ENCODE measurements at regions not wholly inside any gene's neighbourhood (a gene's known extent, or its start where the extent isn't known, plus 50 kb on each side); places are given as distances from the start of the nearest gene placed in this dataset.

- no peak for DNase-seq (ENCODE audit: low read depth)
Measured at GRCh38 chr6:129967427-129967826, 51.0 kb upstream of the L3MBTL3 start.

- peak; percentile 31 for DNase-seq (ENCODE audit: low read depth)
Measured at GRCh38 chr6:129966125-129966524, 52.3 kb upstream of the L3MBTL3 start.

GRCh38 chr6:129965096-129965495 is 53.3 kb upstream of the L3MBTL3 start:
- DNase-seq (ENCODE audit: low read depth) = no peak

- DNase-seq (ENCODE audit: low read depth) = peak; percentile 59
Measured at GRCh38 chr6:129959358-129959930, 58.9 kb upstream of the L3MBTL3 start.

- no peak for DNase-seq (ENCODE audit: low read depth)
Measured at GRCh38 chr6:129957941-129958898, 60.2 kb upstream of the L3MBTL3 start.

GRCh38 chr6:129955584-129955983 is 62.8 kb upstream of the L3MBTL3 start:
- DNase-seq (ENCODE audit: low read depth) = no peak

- DNase-seq (ENCODE audit: low read depth) = no peak
Measured at GRCh38 chr6:129954749-129955431, 63.5 kb upstream of the L3MBTL3 start.

- no peak for DNase-seq (ENCODE audit: low read depth)
Measured at GRCh38 chr6:129947797-129948196, 70.6 kb upstream of the L3MBTL3 start.

- no peak for DNase-seq (ENCODE audit: low read depth)
Measured at GRCh38 chr6:129946439-129947140, 71.8 kb upstream of the L3MBTL3 start.

- no peak for DNase-seq (ENCODE audit: low read depth)
Measured at GRCh38 chr6:129943637-129944271, 74.6 kb upstream of the L3MBTL3 start.

GRCh38 chr6:129940454-129941195 is 77.8 kb upstream of the L3MBTL3 start:
- no peak for DNase-seq (ENCODE audit: low read depth)

GRCh38 chr6:129938249-129939020 is 77.3 kb upstream of the TMEM244 start:
- no peak for DNase-seq (ENCODE audit: low read depth)

- peak; percentile 84 for DNase-seq (ENCODE audit: low read depth)
Measured at GRCh38 chr6:129936329-129937165, 75.4 kb upstream of the TMEM244 start.

- no peak for DNase-seq (ENCODE audit: low read depth)
Measured at GRCh38 chr6:129932321-129932720, 71.2 kb upstream of the TMEM244 start.

GRCh38 chr6:129929433-129929832 is 68.3 kb upstream of the TMEM244 start:
- DNase-seq (ENCODE audit: low read depth) = peak; percentile 59

- DNase-seq (ENCODE audit: low read depth) = peak; percentile 40
Measured at GRCh38 chr6:129923530-129924250, 62.6 kb upstream of the TMEM244 start.

GRCh38 chr6:129921169-129921817 is 60.2 kb upstream of the TMEM244 start:
- no peak for DNase-seq (ENCODE audit: low read depth)
